ENCODE measurements at regions not wholly inside any gene's neighbourhood (a gene's known extent, or its start where the extent isn't known, plus 50 kb on each side); places are given as distances from the start of the nearest gene placed in this dataset.
A peak's percentile ranks its signal among the peaks of the same experiment; 100 is the strongest.

DNA sequence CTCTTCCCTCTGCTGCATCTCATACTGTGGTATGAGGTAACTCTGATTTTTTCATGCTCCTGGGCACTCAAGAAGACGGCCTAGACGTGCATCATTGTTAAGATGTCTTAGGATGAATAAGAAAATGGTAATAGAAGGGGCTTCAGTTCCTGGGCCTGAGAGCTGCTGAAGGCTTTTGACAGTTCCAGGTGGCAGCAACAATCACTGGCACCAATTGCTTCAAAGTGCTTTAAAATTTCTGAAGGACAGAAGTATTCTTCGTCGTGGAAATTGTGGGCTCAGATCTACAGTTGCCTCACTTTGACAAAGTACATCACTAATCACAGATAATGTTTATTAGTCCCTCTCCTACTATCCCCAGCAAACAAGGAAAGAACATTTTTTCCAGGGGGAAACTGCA is 536.6 kb upstream of the CAMK1G start:
- no peak for DNase-seq

DNA sequence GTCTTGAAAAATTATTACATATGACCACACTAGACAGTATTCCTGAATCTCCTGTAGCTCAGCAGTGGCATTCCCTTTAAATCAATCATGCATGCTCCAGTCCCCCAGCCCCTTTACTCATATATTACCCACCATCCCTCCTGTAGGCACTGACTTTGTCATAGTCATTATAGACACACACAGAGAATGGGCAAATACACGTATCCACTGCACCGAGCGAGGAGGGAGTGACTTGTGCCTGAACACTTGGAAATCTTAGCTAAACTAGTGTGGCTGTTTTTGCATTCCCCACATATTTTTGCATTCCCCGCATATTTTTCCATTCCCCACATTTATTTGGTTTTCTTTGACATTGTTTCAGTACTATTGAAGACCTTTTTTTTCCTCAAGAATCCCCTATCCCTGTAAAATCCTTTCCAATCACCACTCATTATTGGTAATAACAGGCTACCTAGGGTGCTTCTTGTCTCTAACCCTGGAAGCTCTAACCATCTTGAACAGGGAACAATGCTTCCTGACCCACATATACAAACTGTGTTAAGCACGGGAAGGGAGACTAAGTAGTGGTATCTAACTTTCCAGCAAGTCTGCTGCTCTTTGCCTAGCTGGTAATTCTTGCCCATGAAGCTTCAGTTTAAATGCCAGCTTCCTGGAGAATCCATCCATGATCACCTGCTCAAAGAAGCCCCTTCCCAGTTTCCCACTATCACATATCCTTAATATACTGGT is 534.4 kb upstream of the CAMK1G start:
- no peak for DNase-seq

DNA sequence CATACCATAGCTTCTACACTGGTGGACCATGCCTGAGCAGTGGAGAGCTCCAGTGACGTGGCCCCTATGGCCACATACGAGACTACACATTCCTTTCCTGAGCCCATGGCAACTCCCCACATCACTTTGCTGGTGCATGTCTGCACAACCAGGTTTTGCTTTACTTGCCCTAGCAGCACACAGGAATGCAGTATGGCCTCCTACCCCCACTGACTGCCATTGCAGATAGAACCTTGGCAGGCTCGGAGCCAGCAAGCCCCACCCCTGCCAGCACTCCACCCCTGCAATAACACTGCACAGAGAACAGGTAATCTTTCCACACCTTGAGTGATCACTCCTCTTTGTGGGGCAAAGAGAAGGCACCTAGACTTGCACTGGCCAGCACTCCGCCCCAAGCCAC is 531.9 kb upstream of the CAMK1G start:
- no peak for DNase-seq

- DNase-seq, result no peak
These were observed 529.9 kb upstream of the CAMK1G start for GRCh38 chr1:209053587-209053986.

- DNase-seq, result no peak
These were observed 526.4 kb upstream of the CAMK1G start for GRCh38 chr1:209057083-209057482.

GRCh38 chr1:209057901-209058300 is 525.6 kb upstream of the CAMK1G start:
- no peak for DNase-seq

GRCh38 chr1:209059376-209059775 is 524.1 kb upstream of the CAMK1G start:
- DNase-seq, result no peak

DNA sequence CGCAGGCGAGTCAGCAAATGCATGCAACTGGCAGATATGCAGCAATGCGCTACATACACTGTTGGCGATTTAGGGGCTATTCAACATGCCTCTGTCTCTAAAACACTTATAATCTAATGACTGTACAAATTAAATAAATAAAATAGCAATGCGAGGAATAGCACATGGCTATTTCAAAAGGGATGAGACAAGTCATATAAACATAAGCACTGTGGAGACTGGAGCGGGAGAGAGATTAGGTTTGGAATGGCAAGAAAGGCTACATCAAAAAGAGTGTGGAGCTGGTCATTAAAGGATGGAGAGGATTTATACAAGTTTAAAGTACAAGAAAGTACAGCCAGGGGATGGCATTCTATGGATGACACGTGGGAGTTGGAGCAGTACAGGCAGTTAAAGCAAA is 523.5 kb upstream of the CAMK1G start:
- DNase-seq, result no peak

- no peak for DNase-seq
These were observed 521.4 kb upstream of the CAMK1G start for GRCh38 chr1:209062081-209062620.

DNA sequence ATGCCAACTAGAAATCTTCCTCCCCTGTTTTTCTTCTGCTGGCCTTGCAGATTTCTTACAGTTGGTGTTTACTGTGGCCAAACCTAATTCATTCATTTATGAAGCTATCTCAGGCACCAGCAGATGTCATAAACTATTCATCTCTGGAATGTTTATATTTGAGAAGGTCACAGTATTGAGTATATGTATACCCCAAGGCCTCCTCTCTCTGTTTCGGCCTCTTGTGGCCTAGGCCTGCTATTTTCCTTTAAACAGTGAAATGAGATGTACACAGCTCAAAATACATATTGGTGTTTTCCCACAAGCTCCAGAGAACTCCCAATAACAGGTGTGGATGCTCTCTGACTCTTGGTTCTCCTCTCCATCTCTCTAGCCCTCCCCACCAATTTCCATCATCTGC is 520.7 kb upstream of the CAMK1G start:
- no peak for DNase-seq

- DNase-seq, result no peak
These were observed 519.5 kb upstream of the CAMK1G start for GRCh38 chr1:209063767-209064659.

GRCh38 chr1:209064850-209065706 is 518.4 kb upstream of the CAMK1G start:
- no peak for DNase-seq

GRCh38 chr1:209072481-209072880 is 511.0 kb upstream of the CAMK1G start:
- no peak for DNase-seq

- DNase-seq, result no peak
These were observed 509.6 kb upstream of the CAMK1G start for GRCh38 chr1:209073879-209074278.

GRCh38 chr1:209074575-209075250 is 508.8 kb upstream of the CAMK1G start:
- DNase-seq, result no peak

- DNase-seq, result no peak
These were observed 506.8 kb upstream of the CAMK1G start for GRCh38 chr1:209076688-209077087.

DNA sequence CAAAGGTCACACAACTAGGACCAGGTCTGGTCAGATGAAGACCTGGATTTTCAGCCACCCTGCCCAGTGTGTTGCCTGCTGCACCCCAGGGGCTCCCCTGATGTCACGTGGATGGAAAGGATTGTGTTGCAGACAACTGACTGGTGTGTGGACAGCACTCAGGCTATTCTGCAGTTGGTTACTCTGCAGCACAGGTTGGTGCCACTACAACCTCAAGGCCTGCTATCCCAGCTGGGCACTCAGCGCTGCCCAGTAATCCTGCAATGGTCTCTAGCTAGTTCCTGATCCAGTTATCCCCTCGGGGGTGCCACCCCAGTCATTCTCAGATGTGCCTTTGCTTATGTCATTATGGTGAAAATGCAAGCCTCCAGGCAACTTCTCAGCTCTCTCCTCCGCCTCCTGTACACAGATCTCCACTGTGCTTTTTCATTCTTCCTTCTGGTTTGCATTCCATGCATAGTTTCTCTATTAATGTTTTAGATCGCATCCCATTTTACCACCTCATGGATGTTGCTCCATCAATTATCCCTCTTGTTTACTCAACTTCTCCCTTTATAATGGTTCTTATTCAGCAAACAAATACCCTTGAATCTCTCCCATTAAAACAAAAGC is 503.2 kb upstream of the CAMK1G start:
- DNase-seq, result no peak

- DNase-seq, result no peak
These were observed 496.9 kb upstream of the CAMK1G start for GRCh38 chr1:209086486-209087192.

GRCh38 chr1:209094384-209094783 is 489.1 kb upstream of the CAMK1G start:
- DNase-seq, result no peak

GRCh38 chr1:209095627-209096595 is 487.6 kb upstream of the CAMK1G start:
- peak; percentile 24 for DNase-seq
